K562 (cell line): ENCODE measurements at regions not wholly inside any gene's neighbourhood (a gene's known extent, or its start where the extent isn't known, plus 50 kb on each side); places are given as distances from the start of the nearest gene placed in this dataset.
"Not testable (repeated sequence)": the region's sequence is repeated elsewhere in the genome, so short reads cannot be mapped to it uniquely, and the experiment has no call there.

Source experiments
- GTF3C2 ChIP-seq: IDR thresholded peaks from 3 replicates; pipeline ENCODE4 v1.6.1; 2011; ENCODE audit warnings: borderline replicate concordance, mild to moderate bottlenecking, moderate library complexity; ENCODE audit not compliant: insufficient read length; ENCODE audit errors: extremely low read depth
- HOMEZ ChIP-seq: fragments of 250-450 bp; sonication (Bioruptor Pico); IDR thresholded peaks from 2 replicates; pipeline ENCODE4 v1.4.0; 2020; ENCODE audit warnings: mild to moderate bottlenecking, moderate library complexity
- ZKSCAN8 ChIP-seq: fragments of 200-800 bp; sonication (Bioruptor generic); IDR thresholded peaks from 2 replicates; pipeline ENCODE4 v1.6.1; 2016; ENCODE audit warnings: missing genetic modification characterization, missing compliant biosample characterization

DNA sequence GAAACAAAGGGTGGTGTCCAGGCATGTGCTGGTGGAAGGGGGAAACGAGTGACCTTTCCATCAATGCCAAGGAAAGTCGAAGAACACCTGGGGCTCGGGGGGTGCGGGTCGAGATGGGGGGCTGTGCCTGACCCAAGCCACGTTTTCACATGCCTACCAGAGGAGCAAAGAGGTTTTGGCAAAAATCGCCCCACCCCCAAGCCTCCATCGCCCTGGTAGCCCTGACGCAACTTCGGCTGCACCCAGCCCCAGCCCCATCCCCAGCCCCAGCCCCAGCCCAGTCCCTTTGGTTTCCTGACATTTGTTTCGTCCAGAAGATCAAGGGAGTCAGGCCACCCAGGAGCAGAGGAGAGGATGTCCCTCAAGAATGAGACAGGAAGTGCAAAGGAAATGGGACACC is 133.8 kb upstream of the ANKRD20A1 start:
- TF ChIP-seq GTF3C2; ZKSCAN8 (CRISPR knock-in tag); HOMEZ (CRISPR knock-in tag): not testable (repeated sequence)
